HEK293T (cell line): ENCODE measurements at regions not wholly inside any gene's neighbourhood (a gene's known extent, or its start where the extent isn't known, plus 50 kb on each side); places are given as distances from the start of the nearest gene placed in this dataset.

Experiments used
- ARNT ChIP-seq: fragments of 450-650 bp; IDR thresholded peaks from 2 replicates; pipeline ENCODE4 v1.6.1; 2017; ENCODE audit warnings: mild to moderate bottlenecking
- BHLHE40 ChIP-seq: fragments of 450-650 bp; IDR thresholded peaks from 2 replicates; pipeline ENCODE4 v1.6.1; 2016; ENCODE audit warnings: mild to moderate bottlenecking, moderate library complexity, borderline replicate concordance
- ELF4 ChIP-seq: fragments of 450-650 bp; IDR thresholded peaks from 2 replicates; pipeline ENCODE4 v1.6.1; 2017; ENCODE audit warnings: antibody characterized with exemption
- FOXA1 ChIP-seq: fragments of 450-650 bp; IDR thresholded peaks from 2 replicates; pipeline ENCODE4 v1.6.1; 2016; ENCODE audit warnings: mild to moderate bottlenecking
- FOXK2 ChIP-seq: fragments of 450-650 bp; IDR thresholded peaks from 2 replicates; pipeline ENCODE4 v1.6.1; 2016; ENCODE audit warnings: mild to moderate bottlenecking
- FOXM1 ChIP-seq: fragments of 450-650 bp; IDR thresholded peaks from 2 replicates; pipeline ENCODE4 v1.6.1; 2017; ENCODE audit warnings: mild to moderate bottlenecking, borderline replicate concordance
- HDGF ChIP-seq: fragments of 450-650 bp; IDR thresholded peaks from 2 replicates; pipeline ENCODE4 v1.6.1; 2017; ENCODE audit warnings: antibody characterized with exemption, borderline replicate concordance
- L3MBTL2 ChIP-seq: fragments of 450-650 bp; conservative IDR thresholded peaks from 2 replicates; pipeline ENCODE4 v1.6.1; 2016; ENCODE audit warnings: mild to moderate bottlenecking
- NFRKB ChIP-seq: fragments of 450-650 bp; IDR thresholded peaks from 2 replicates; pipeline ENCODE4 v1.6.1; 2016; ENCODE audit warnings: mild to moderate bottlenecking, moderate library complexity
- PKNOX1 ChIP-seq: fragments of 450-650 bp; IDR thresholded peaks from 2 replicates; pipeline ENCODE4 v1.6.1; 2016
- SP1 ChIP-seq: fragments of 450-650 bp; IDR thresholded peaks from 2 replicates; pipeline ENCODE4 v1.6.1; 2017
- SUZ12 ChIP-seq: fragments of 450-650 bp; IDR thresholded peaks from 2 replicates; pipeline ENCODE4 v1.6.1; 2016; ENCODE audit warnings: mild to moderate bottlenecking
- TARDBP ChIP-seq: fragments of 450-650 bp; IDR thresholded peaks from 2 replicates; pipeline ENCODE4 v1.6.1; 2016
- ZNF384 ChIP-seq: fragments of 450-650 bp; IDR thresholded peaks from 2 replicates; pipeline ENCODE4 v1.6.1; 2016

- no peak for TF ChIP-seq SUZ12
- no peak for TF ChIP-seq TARDBP
- TF ChIP-seq ARNT, result no peak
- TF ChIP-seq ZNF384, result no peak
- no peak for TF ChIP-seq FOXA1
- no peak for TF ChIP-seq SP1
- no peak for TF ChIP-seq PKNOX1
- no peak for TF ChIP-seq FOXM1
- TF ChIP-seq ELF4, result no peak
- no peak for TF ChIP-seq FOXK2
- TF ChIP-seq BHLHE40, result no peak
- no peak for TF ChIP-seq L3MBTL2
- no peak for TF ChIP-seq NFRKB
- no peak for TF ChIP-seq HDGF
Measured at GRCh38 chrX:131831185-131831520, 191.9 kb upstream of the STK26 start.
